ENCODE measurements at regions not wholly inside any gene's neighbourhood (a gene's known extent, or its start where the extent isn't known, plus 50 kb on each side); places are given as distances from the start of the nearest gene placed in this dataset.

- DNase-seq (ENCODE audit: low read depth), result no peak
Observed at GRCh38 chr6:94535798-94536197, 1041.5 kb upstream of the MANEA start.

- DNase-seq (ENCODE audit: low read depth), result no peak
Observed at GRCh38 chr6:94511502-94512088, 1065.7 kb upstream of the MANEA start.

- no peak for DNase-seq (ENCODE audit: low read depth)
Observed at GRCh38 chr6:94510877-94511276, 1066.5 kb upstream of the MANEA start.

- peak; percentile 99 for DNase-seq (ENCODE audit: low read depth)
Observed at GRCh38 chr6:94501516-94501915, 1075.8 kb upstream of the MANEA start.

GRCh38 chr6:94498099-94498498, 1078.7 kb upstream of the EPHA7 start:
- no peak for DNase-seq (ENCODE audit: low read depth)

- DNase-seq (ENCODE audit: low read depth), result no peak
Observed at GRCh38 chr6:94494500-94494899, 1075.1 kb upstream of the EPHA7 start.

GRCh38 chr6:94487371-94487770, 1068.0 kb upstream of the EPHA7 start:
- no peak for DNase-seq (ENCODE audit: low read depth)

GRCh38 chr6:94478133-94479005, 1059.0 kb upstream of the EPHA7 start:
- DNase-seq (ENCODE audit: low read depth), result no peak

- no peak for DNase-seq (ENCODE audit: low read depth)
Observed at GRCh38 chr6:94468830-94469229, 1049.5 kb upstream of the EPHA7 start.

- no peak for DNase-seq (ENCODE audit: low read depth)
Observed at GRCh38 chr6:94464018-94464510, 1044.7 kb upstream of the EPHA7 start.

- DNase-seq (ENCODE audit: low read depth), result no peak
Observed at GRCh38 chr6:94463306-94463705, 1043.9 kb upstream of the EPHA7 start.

- DNase-seq (ENCODE audit: low read depth), result no peak
Observed at GRCh38 chr6:94462231-94462630, 1042.9 kb upstream of the EPHA7 start.

GRCh38 chr6:94456266-94456665, 1036.9 kb upstream of the EPHA7 start:
- DNase-seq (ENCODE audit: low read depth), result peak; percentile 6

GRCh38 chr6:94454231-94454630, 1034.9 kb upstream of the EPHA7 start:
- no peak for DNase-seq (ENCODE audit: low read depth)

GRCh38 chr6:94446120-94446519, 1026.8 kb upstream of the EPHA7 start:
- DNase-seq (ENCODE audit: low read depth), result no peak

GRCh38 chr6:94443701-94444100, 1024.3 kb upstream of the EPHA7 start:
- no peak for DNase-seq (ENCODE audit: low read depth)

GRCh38 chr6:94424692-94425091, 1005.3 kb upstream of the EPHA7 start:
- no peak for DNase-seq (ENCODE audit: low read depth)

GRCh38 chr6:94417363-94417762, 998.0 kb upstream of the EPHA7 start:
- DNase-seq (ENCODE audit: low read depth), result no peak

- no peak for DNase-seq (ENCODE audit: low read depth)
Observed at GRCh38 chr6:94414041-94414440, 994.7 kb upstream of the EPHA7 start.

GRCh38 chr6:94401311-94401710, 982.0 kb upstream of the EPHA7 start:
- DNase-seq (ENCODE audit: low read depth), result no peak

- no peak for DNase-seq (ENCODE audit: low read depth)
Observed at GRCh38 chr6:94394822-94395221, 975.5 kb upstream of the EPHA7 start.

GRCh38 chr6:94389218-94389617, 969.9 kb upstream of the EPHA7 start:
- peak; percentile 1 for DNase-seq (ENCODE audit: low read depth)

- DNase-seq (ENCODE audit: low read depth), result no peak
Observed at GRCh38 chr6:94377835-94378234, 958.5 kb upstream of the EPHA7 start.

GRCh38 chr6:94376876-94377275, 957.5 kb upstream of the EPHA7 start:
- peak; percentile 2 for DNase-seq (ENCODE audit: low read depth)

Data from amniotic epithelial cell (primary cell).